Psoas muscle (tissue), 7 donors: ENCODE measurements at regions not wholly inside any gene's neighbourhood (a gene's known extent, or its start where the extent isn't known, plus 50 kb on each side); places are given as distances from the start of the nearest gene placed in this dataset.

Experiments used
- ATAC-seq, 4 donors: fragments of 200-7000 bp; cut with Tn5 transposase; one replicate each; pipeline ENCODE4 v1.9.1; 2020; ENCODE audit warnings: moderate library complexity in 3 of 4, mild to moderate bottlenecking in 2 of 4
- DNase-seq, 2 donors: peaks; one replicate each; pipeline ENCODE4 v3.0.0-alpha.2; 2020
- H3K27ac ChIP-seq: fragments of 200-600 bp; one replicate; pipeline ENCODE4 v1.8.0; 2022
- H3K27me3 ChIP-seq, 3 donors: fragments of 200-600 bp in 1 of 3; one replicate each; pipeline versions ENCODE4 v1.6.1 to v1.8.0; 2013 to 2022; ENCODE audit warnings: low read length in 2 of 3, mild to moderate bottlenecking in 2 of 3, moderate library complexity in 1 of 3; ENCODE audit not compliant: insufficient read depth in 3 of 3
- H3K36me3 ChIP-seq, 2 donors: fragments of 200-600 bp in 1 of 2; one replicate each; pipeline versions ENCODE4 v1.6.1 to v1.8.0; 2013 to 2022; ENCODE audit warnings: low read depth in 1 of 2, mild to moderate bottlenecking in 1 of 2, moderate library complexity in 1 of 2; ENCODE audit not compliant: insufficient read depth in 1 of 2
- H3K4me1 ChIP-seq: fragments of 200-600 bp; one replicate; pipeline ENCODE4 v1.8.0; 2022
- H3K4me3 ChIP-seq: fragments of 200-600 bp; one replicate; pipeline ENCODE4 v1.8.0; 2022; ENCODE audit warnings: mild to moderate bottlenecking
- H3K9me3 ChIP-seq: fragments of 200-600 bp; one replicate; pipeline ENCODE4 v1.8.0; 2022
- CTCF ChIP-seq: fragments of 200-600 bp; IDR thresholded peaks from one replicate; pipeline ENCODE4 v1.8.0; 2022; ENCODE audit warnings: antibody characterized with exemption
- WGBS, 3 donors: extraction: QIAGEN DNeasy Blood & Tissue Kit; methylation state at CpG; one replicate each; pipeline versions ENCODE4 v1.1.6 to v1.1.7; 2013; 5-methylcytosine and 5-hydroxymethylcytosine counted together
- intact Hi-C, 2 donors: fragments of 100-400 bp; cut with DNase I; formaldehyde crosslinking; loops; one replicate each; pipeline versions ENCODE4 v1.11.0 to v1.14.2; 2022
- donor health status: healthy with polysubstance abuse.
- donor health status: DM: no; HTN: no; CAD: no; lungs with moderate emphysema.
- donor health status: Bipolar disorder and iron deficiency.
- donor health status: healthy.
- donor health status: DM: yes; HTN: yes; CAD: no.
- donor health status: DM: no; HTN: no; CAD: no.
- donor health status: DM: yes; HTN: yes; CAD: no.

- H3K4me3 ChIP-seq: no peak overlapping the region
- H3K36me3 ChIP-seq: no peaks in the 10 kb centered on the region
- 55 to 66% (median 64%) methylated on average over 4 of the region's 4 CpGs for WGBS, 3 donors
- H3K9me3 ChIP-seq: no peaks in the 10 kb centered on the region
- H3K27ac ChIP-seq: no peak overlapping the region
- DNase-seq: no peak
- no peaks in the 10 kb centered on the region for H3K4me1 ChIP-seq
- H3K27me3 ChIP-seq: no peaks in the 10 kb centered on the region
- intact Hi-C loops: no loop called here
- no peak for ATAC-seq
- no peak for TF ChIP-seq CTCF
Measured at GRCh38 chr9:12204512-12204911, 488.7 kb upstream of the TYRP1 start.

- no peak overlapping the region for H3K27ac ChIP-seq
- no peak overlapping the region for H3K4me3 ChIP-seq
- no peaks in the 10 kb centered on the region for H3K9me3 ChIP-seq
- TF ChIP-seq CTCF: no peak
- DNase-seq: no peak
- no peak for ATAC-seq
- intact Hi-C loops: no loop called here
- H3K4me1 ChIP-seq: no peaks in the 10 kb centered on the region
- H3K27me3 ChIP-seq: no peaks in the 10 kb centered on the region
- 35 to 48% (median 45%) methylated on average over 3 of the region's 3 CpGs for WGBS, 3 donors
- H3K36me3 ChIP-seq: no peaks in the 10 kb centered on the region
Measured at GRCh38 chr9:12212860-12213259, 480.3 kb upstream of the TYRP1 start.

GRCh38 chr9:12221470-12221869, 471.7 kb upstream of the TYRP1 start:
- DNase-seq: no peak

GRCh38 chr9:12224449-12224848, 468.7 kb upstream of the TYRP1 start:
- H3K4me3 ChIP-seq: no peak overlapping the region
- TF ChIP-seq CTCF: no peak
- intact Hi-C loops: loop anchor here in 1 of 2 donors (10.0 kb wide), 1 partner anchor 60 kb away; no protein-coding TSS in a partner anchor
- ATAC-seq (no peak), DNase-seq (no peak)
- no peaks in the 10 kb centered on the region for H3K27me3 ChIP-seq
- H3K27ac ChIP-seq: no peak overlapping the region
- no peaks in the 10 kb centered on the region for H3K4me1 ChIP-seq
- no peaks in the 10 kb centered on the region for H3K9me3 ChIP-seq
- no peaks in the 10 kb centered on the region for H3K36me3 ChIP-seq
- WGBS, 3 donors: 34 to 46% (median 42%) methylated on average over 4 of the region's 4 CpGs

More at GRCh38 chr9:12221470-12221869, 471.7 kb upstream of the TYRP1 start:
- Histone ChIP-seq H3K9me3 (no peaks in the 10 kb centered on the region), H3K4me3 (no peak overlapping the region), H3K27ac (no peak overlapping the region), H3K36me3 (no peaks in the 10 kb centered on the region), H3K27me3 (no peaks in the 10 kb centered on the region), H3K4me1 (no peaks in the 10 kb centered on the region)
- intact Hi-C loops: loop anchor here in 1 of 2 donors (10.0 kb wide), 1 partner anchor 63 kb away; no protein-coding TSS in a partner anchor
- 50 to 68% (median 67%) methylated on average over 1 of the region's 1 CpG for WGBS, 3 donors
- TF ChIP-seq CTCF: no peak
- ATAC-seq: no peak

GRCh38 chr9:12230708-12231107, 462.5 kb upstream of the TYRP1 start:
- no peaks in the 10 kb centered on the region for H3K9me3 ChIP-seq
- H3K4me3 ChIP-seq: no peak overlapping the region
- no peak for TF ChIP-seq CTCF
- intact Hi-C loops: no loop called here
- no peak for ATAC-seq
- no peak for DNase-seq
- 74 to 86% (median 83%) methylated on average over 1 of the region's 1 CpG for WGBS, 3 donors
- no peak overlapping the region for H3K27ac ChIP-seq
- H3K36me3 ChIP-seq: no peaks in the 10 kb centered on the region
- no peaks in the 10 kb centered on the region for H3K27me3 ChIP-seq
- no peaks in the 10 kb centered on the region for H3K4me1 ChIP-seq
